ENCODE measurements at regions not wholly inside any gene's neighbourhood (a gene's known extent, or its start where the extent isn't known, plus 50 kb on each side); places are given as distances from the start of the nearest gene placed in this dataset.

DNA sequence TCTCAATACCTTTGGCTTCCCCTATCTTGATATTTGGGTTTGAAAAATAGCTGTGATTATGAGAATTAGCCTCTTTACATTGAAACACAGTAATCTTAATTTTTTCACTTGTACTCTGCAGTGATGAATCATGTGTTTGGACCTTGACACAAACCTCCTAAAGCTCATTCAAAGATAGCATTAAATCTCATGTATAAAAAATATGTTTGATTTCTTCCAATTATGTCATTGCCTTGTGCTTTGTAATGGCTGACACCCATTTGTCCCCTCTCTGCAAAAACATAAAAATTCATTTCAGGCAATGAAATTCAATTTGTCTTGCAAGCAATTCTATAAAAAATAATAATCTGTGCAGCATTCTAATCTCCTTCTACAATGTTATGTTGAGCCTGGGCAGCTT, 422.4 kb upstream of the BOD1L1 start:
- H3K4me1 Mint-ChIP-seq (ENCODE audit: low read depth) = no peaks in the 10 kb centered on the region
- H3K9me3 Mint-ChIP-seq = no peaks in the 10 kb centered on the region
- no peaks in the 10 kb centered on the region for H3K36me3 Mint-ChIP-seq (ENCODE audit: low read depth)
- no peak overlapping the region for H3K27ac Mint-ChIP-seq
- H3K4me3 Mint-ChIP-seq = no peak overlapping the region
- H3K27me3 Mint-ChIP-seq = no peaks in the 10 kb centered on the region

DNA sequence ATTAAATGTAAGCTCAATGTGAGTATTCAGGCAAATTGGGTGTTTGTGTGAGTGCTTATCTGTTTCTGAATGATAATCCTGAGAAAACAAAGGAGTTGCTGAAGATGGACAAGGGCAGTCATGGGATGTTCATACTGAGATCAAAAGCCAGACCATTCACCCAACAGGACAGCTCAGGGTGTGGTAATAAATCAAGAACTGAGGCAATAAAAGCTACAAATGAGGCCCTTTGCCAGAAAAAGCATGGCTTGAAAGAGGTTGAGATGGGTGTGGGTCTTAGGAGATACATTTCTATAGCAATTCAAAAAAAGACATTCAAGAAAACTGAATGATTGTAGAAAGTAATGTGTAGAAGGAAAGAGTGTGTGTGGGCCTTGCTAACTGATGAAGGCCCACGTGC, 425.8 kb upstream of the BOD1L1 start:
- H3K4me3 Mint-ChIP-seq = no peak overlapping the region
- no peaks in the 10 kb centered on the region for H3K36me3 Mint-ChIP-seq (ENCODE audit: low read depth)
- no peaks in the 10 kb centered on the region for H3K4me1 Mint-ChIP-seq (ENCODE audit: low read depth)
- H3K27me3 Mint-ChIP-seq = no peaks in the 10 kb centered on the region
- no peak overlapping the region for H3K27ac Mint-ChIP-seq
- no peaks in the 10 kb centered on the region for H3K9me3 Mint-ChIP-seq

DNA sequence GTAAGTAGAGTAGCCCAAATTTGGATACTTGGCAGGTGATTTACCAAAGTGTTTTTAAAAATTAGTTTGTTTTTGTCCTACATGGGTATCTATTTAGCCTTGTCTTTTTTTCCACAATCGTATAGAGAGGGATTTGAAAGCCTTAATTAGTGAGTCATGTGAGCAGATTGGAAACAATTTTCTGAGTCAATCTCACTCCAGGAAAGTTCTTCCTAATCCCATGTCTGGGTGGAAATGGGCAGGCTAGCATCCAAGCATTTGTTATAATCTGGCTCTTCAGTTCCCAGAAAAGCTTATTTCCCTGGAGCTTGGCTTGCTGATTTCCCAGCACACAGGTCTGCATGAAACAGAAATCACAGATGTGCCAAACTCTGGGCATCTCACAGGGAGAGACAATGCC, 426.9 kb upstream of the BOD1L1 start:
- Mint-ChIP-seq H3K27ac (no peak overlapping the region), H3K36me3 (ENCODE audit: low read depth) (no peaks in the 10 kb centered on the region), H3K27me3 (no peaks in the 10 kb centered on the region), H3K9me3 (no peaks in the 10 kb centered on the region), H3K4me1 (ENCODE audit: low read depth) (no peaks in the 10 kb centered on the region), H3K4me3 (no peak overlapping the region)

DNA sequence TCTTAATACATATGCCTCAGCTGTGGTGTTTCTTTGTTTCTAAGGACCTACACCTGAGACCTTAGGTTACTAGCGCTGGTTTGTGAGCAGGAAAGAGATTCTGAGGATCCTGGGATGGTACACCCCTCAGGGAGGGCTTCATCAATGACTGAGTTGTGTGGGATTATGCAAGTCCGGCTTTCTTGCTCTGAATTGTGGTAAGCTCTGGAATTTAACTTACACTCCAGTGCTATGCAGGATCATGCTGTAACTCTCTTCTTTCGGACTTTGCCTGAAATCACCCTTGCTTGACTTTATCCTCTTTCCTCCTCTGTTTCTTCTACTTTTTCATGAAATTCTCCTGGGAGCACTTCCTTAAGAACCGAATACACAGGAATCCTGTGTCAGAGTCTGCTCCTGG, 431.5 kb upstream of the BOD1L1 start:
- Mint-ChIP-seq H3K27ac (no peak overlapping the region), H3K4me3 (no peak overlapping the region), H3K4me1 (ENCODE audit: low read depth) (no peaks in the 10 kb centered on the region), H3K9me3 (no peaks in the 10 kb centered on the region), H3K27me3 (no peaks in the 10 kb centered on the region), H3K36me3 (ENCODE audit: low read depth) (no peaks in the 10 kb centered on the region)

DNA sequence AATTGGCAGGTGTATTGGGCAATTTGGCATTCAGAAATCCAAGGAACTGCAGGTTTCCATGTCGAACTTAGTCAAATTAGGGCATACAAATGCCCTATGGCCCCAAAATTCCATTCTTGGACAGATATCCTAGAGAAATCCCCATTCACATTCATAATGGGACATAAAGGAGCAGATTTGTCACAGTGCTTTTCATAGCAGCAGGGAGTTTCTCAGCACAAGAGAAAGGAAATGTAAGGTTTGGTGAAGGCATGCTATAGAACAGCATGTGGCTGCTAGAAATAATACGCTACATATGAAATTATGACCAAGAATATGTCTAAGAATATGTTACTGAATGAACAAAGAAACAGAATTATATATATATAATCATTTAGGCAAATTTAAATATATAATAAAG, 437.5 kb upstream of the BOD1L1 start:
- H3K27ac Mint-ChIP-seq = no peak overlapping the region
- H3K36me3 Mint-ChIP-seq (ENCODE audit: low read depth) = no peaks in the 10 kb centered on the region
- no peak overlapping the region for H3K4me3 Mint-ChIP-seq
- H3K9me3 Mint-ChIP-seq = no peaks in the 10 kb centered on the region
- no peaks in the 10 kb centered on the region for H3K27me3 Mint-ChIP-seq
- H3K4me1 Mint-ChIP-seq (ENCODE audit: low read depth) = no peaks in the 10 kb centered on the region

DNA sequence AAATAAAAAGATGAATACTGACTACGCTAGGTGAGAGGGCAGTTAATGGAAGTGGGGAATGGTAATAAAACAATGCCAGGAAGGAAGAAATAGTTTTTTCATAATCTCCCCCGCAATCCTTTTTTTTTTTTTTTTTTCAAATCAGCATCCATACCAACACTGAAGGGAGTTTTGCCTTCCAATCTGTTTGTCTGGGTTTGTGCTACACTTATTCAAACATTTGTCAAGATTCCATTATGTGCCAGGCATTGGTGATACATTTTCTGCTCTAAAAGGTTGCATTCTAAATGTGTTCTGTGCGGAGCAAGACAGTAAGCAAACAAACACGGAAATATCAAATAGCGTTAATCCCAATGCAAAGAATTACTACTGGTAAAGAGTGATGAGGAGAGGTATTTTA, 437.9 kb upstream of the BOD1L1 start:
- Mint-ChIP-seq H3K4me3 (no peak overlapping the region), H3K27me3 (no peaks in the 10 kb centered on the region), H3K4me1 (ENCODE audit: low read depth) (no peaks in the 10 kb centered on the region), H3K9me3 (no peaks in the 10 kb centered on the region), H3K36me3 (ENCODE audit: low read depth) (no peaks in the 10 kb centered on the region), H3K27ac (no peak overlapping the region)

DNA sequence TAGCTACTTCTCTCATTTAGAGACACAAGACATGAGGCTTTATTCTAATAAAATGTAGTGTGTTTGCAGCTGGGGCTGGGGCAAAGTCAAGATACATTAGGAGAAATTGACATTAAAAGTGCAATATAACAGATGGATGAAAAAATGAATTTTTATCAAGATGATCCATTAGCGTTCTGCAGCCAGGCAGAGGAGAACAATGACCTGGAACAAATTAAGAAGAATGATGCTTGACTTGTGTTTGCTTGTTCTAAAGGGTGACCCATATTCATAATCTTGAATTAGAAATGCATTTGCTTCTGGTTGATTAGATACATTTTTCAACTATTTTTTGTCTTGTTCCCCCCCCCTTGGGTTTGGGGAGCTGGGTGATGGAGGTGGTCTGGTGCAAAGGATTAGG, 439.5 kb upstream of the BOD1L1 start:
- Mint-ChIP-seq H3K27me3 (no peaks in the 10 kb centered on the region), H3K4me1 (ENCODE audit: low read depth) (no peaks in the 10 kb centered on the region), H3K4me3 (no peak overlapping the region), H3K36me3 (ENCODE audit: low read depth) (no peaks in the 10 kb centered on the region), H3K9me3 (no peaks in the 10 kb centered on the region), H3K27ac (no peak overlapping the region)

DNA sequence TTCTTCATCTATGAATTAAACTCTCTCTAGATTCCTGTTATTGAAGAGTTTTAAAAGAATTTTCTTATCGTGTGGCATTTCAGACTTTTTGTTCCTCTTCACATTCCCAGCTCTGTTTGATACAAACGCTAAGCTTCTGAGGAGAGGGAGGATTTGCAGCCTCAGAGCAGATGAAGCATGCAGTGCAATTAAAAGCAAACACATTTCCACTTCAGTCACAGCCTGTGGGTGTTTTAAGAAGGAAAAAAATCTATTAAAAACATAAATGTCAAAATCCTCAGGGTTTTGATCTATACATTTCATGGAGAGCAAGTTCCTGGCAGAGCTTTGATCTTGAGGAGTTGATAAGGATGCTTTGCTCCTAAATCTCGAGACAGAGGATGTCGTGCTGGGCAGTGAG, 442.4 kb upstream of the BOD1L1 start:
- peaks cover 8% of the 10 kb centered on the region for H3K9me3 Mint-ChIP-seq
- H3K27me3 Mint-ChIP-seq = no peaks in the 10 kb centered on the region
- no peak overlapping the region for H3K27ac Mint-ChIP-seq
- H3K4me1 Mint-ChIP-seq (ENCODE audit: low read depth) = no peaks in the 10 kb centered on the region
- no peak overlapping the region for H3K4me3 Mint-ChIP-seq
- H3K36me3 Mint-ChIP-seq (ENCODE audit: low read depth) = no peaks in the 10 kb centered on the region

DNA sequence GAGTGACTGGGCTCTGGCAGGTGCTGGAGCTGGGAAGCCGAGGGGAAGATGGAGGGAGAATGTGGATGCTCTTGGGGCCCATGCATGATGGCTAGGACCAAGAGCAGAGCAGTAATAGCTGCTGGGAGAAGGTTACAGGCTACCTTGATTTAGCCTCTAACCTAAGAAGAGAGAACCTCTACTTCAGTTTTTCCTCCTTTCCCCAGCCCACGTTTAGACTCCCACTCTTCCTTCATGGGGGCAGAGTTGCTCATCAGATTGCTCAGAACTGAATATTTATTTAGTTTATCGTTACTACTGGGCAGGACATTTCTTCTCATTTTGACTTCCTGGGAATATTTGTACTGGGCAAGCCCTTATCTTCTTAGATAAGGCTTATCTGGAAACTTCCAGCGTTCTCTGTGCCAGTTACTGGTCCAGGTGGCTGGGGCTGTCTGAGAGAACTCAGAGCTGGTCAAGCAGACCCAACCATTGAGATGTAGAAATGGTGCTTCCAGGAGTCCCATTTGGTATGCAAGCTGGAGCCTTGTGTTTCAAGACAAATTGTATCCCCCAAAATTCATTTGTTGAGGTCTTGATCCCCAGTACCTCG, 442.9 kb upstream of the BOD1L1 start:
- Mint-ChIP-seq H3K9me3 (peaks cover 8% of the 10 kb centered on the region), H3K4me3 (no peak overlapping the region), H3K27ac (no peak overlapping the region), H3K27me3 (no peaks in the 10 kb centered on the region), H3K36me3 (ENCODE audit: low read depth) (no peaks in the 10 kb centered on the region), H3K4me1 (ENCODE audit: low read depth) (no peaks in the 10 kb centered on the region)

DNA sequence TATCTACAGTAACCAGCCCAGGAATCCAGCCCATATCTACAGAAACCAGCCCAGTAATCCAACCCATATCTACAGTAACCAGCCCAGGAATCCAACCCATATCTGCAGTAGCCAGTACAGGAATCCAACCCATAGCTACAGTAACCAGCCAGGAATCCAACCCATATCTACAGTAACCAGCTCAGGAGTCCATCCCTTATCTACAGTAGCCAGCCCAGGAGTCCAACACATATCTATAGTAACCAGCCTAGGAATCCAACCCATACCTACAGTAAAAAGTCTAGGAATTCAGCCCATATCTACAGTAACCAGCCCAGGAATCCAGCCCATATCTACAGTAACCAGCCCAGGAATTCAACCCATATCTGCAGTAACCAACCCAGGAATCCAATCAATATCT, 445.0 kb upstream of the BOD1L1 start:
- Mint-ChIP-seq H3K4me1 (ENCODE audit: low read depth) (no peaks in the 10 kb centered on the region), H3K9me3 (peaks cover 11% of the 10 kb centered on the region), H3K27ac (no peak overlapping the region), H3K27me3 (no peaks in the 10 kb centered on the region), H3K36me3 (ENCODE audit: low read depth) (no peaks in the 10 kb centered on the region), H3K4me3 (no peak overlapping the region)

DNA sequence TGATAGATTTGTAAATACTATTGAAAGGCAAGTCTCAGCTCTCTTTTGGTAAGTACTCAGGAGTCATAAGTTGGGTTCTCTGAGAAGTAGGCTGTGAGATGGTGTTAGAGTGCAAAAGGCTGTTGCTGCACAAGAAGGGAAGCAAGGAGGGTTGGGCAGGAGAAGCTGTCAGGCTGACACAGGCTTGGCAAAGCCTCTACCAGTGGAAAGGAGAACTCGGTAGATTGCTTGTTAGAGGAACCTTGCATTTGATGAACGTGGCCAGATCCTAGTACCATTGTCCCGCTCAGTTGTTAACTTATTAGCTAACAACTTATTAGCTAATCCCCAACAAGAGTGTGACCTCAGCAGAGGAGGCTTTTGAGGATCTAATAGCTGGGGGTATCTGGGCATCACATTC, 449.3 kb upstream of the BOD1L1 start:
- no peaks in the 10 kb centered on the region for H3K27me3 Mint-ChIP-seq
- H3K4me3 Mint-ChIP-seq = no peak overlapping the region
- H3K9me3 Mint-ChIP-seq = peaks cover 11% of the 10 kb centered on the region
- H3K27ac Mint-ChIP-seq = no peak overlapping the region
- no peaks in the 10 kb centered on the region for H3K4me1 Mint-ChIP-seq (ENCODE audit: low read depth)
- H3K36me3 Mint-ChIP-seq (ENCODE audit: low read depth) = no peaks in the 10 kb centered on the region

DNA sequence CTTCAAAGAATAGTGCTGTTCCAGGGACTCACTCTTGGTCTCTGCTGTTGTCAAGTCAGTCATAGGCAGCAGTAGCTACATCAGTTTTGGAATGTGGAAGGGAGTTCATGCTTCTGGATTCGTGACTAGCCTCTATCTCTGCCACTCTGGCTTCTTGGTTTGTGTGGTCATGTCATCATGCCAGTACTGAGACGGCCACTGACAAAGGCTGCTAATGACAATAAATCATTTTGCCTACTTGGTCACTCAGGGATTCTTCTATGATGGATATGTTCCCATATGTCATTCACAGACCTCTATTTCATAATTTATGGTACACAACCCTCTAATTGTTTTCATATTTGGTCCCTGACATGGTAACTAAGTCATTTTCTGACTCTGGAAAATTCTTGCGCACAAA, 450.8 kb upstream of the BOD1L1 start:
- Mint-ChIP-seq H3K9me3 (peaks cover 6% of the 10 kb centered on the region), H3K36me3 (ENCODE audit: low read depth) (no peaks in the 10 kb centered on the region), H3K27ac (no peak overlapping the region), H3K27me3 (no peaks in the 10 kb centered on the region), H3K4me1 (ENCODE audit: low read depth) (no peaks in the 10 kb centered on the region), H3K4me3 (no peak overlapping the region)

DNA sequence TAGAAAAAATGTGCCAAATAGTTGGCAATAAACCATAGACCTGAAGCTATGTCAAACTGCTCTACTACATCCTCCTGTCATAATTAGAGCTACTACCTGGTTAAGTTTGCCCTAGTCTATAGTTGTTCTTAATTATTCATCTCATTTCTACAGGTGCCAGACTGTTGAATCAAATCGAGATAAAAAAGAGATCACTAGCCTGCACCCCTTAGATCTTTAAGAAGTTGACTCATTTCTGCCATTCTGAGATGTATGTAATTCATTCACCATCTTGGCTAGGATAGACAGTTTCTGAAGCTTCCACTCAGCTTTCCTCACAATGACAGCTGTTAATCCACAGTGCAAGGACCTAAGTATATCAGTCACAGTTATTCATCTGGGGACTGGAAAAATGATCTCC, 452.1 kb upstream of the BOD1L1 start:
- Mint-ChIP-seq H3K9me3 (peaks cover 3% of the 10 kb centered on the region), H3K36me3 (ENCODE audit: low read depth) (no peaks in the 10 kb centered on the region), H3K4me3 (no peak overlapping the region), H3K4me1 (ENCODE audit: low read depth) (no peaks in the 10 kb centered on the region), H3K27ac (no peak overlapping the region), H3K27me3 (no peaks in the 10 kb centered on the region)

DNA sequence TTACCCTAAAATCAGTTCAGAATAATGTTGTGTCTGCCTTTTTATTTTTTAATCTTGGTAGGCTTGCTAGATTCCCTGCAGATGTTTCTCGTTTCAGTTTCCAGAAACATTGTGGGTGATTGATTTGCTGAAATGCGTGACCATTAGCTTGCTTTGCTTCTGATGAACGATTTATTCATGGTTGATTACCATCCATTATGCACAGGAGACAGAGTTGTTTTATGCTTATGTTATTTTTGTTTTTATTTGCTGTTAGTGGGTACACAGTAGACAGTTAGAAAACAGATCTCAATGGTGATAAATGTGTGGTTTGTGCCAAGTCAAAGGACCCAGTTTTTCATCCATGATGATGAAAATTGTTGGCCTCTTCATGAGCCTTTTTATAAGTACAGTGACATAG, 455.6 kb upstream of the BOD1L1 start:
- Mint-ChIP-seq H3K9me3 (peaks cover 3% of the 10 kb centered on the region), H3K4me1 (ENCODE audit: low read depth) (no peaks in the 10 kb centered on the region), H3K27me3 (no peaks in the 10 kb centered on the region), H3K27ac (no peak overlapping the region), H3K36me3 (ENCODE audit: low read depth) (no peaks in the 10 kb centered on the region), H3K4me3 (no peak overlapping the region)

DNA sequence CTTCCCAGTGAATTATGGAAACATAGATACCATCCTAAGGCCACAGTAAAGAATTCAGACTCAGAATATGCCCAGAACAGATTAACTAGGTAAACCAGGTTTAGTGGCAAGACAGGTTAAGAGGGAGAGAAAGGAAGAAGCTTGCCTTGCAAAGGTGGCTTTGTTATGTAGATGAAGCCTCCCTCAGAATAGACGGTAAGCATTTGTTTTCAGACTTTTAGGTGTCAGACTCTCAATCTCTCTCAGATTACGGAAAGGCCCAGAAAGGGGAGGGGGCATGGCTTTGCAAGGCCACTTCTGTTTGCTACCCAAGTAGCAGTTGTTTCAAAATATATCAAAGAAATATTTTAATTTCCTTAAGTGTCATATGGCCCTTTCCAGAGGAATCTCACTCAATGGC, 457.1 kb upstream of the BOD1L1 start:
- Mint-ChIP-seq H3K9me3 (peaks cover 3% of the 10 kb centered on the region), H3K27ac (no peak overlapping the region), H3K27me3 (no peaks in the 10 kb centered on the region), H3K4me1 (ENCODE audit: low read depth) (no peaks in the 10 kb centered on the region), H3K36me3 (ENCODE audit: low read depth) (no peaks in the 10 kb centered on the region), H3K4me3 (no peak overlapping the region)

DNA sequence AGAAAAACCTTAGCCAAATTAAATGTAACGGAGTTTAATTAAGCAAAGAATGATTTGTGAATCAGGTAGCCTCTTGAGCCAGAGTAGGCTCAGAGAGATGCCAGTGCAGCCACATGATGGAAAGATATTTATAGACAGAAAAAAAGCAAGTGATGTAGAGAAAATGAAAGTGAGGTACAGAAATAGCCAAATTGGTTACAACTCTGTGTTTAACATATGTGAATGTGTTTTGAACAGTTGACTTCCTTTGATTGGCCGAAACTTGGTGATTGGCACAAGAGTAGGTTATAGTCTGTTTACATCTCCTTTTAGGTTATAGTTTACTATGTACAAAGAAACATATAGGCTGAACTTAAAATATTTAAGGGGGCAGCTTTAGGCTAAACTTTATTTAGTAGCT, 459.9 kb upstream of the BOD1L1 start:
- peaks cover 16% of the 10 kb centered on the region for H3K9me3 Mint-ChIP-seq
- H3K27me3 Mint-ChIP-seq = no peaks in the 10 kb centered on the region
- H3K4me1 Mint-ChIP-seq (ENCODE audit: low read depth) = no peaks in the 10 kb centered on the region
- H3K4me3 Mint-ChIP-seq = no peak overlapping the region
- H3K27ac Mint-ChIP-seq = no peak overlapping the region
- H3K36me3 Mint-ChIP-seq (ENCODE audit: low read depth) = no peaks in the 10 kb centered on the region

All from stimulated activated naive CD8-positive, alpha-beta T cell treated with anti-CD3 and anti-CD28 coated beads, Interleukin-15, Interleukin-2, amounts not matched to agents 100 ng/mL and 50 ng/mL, for 24 hours (primary cell).